ENCODE measurements at regions not wholly inside any gene's neighbourhood (a gene's known extent, or its start where the extent isn't known, plus 50 kb on each side); places are given as distances from the start of the nearest gene placed in this dataset.
"Not testable (repeated sequence)": the region's sequence is repeated elsewhere in the genome, so short reads cannot be mapped to it uniquely, and the experiment has no call there.

DNA sequence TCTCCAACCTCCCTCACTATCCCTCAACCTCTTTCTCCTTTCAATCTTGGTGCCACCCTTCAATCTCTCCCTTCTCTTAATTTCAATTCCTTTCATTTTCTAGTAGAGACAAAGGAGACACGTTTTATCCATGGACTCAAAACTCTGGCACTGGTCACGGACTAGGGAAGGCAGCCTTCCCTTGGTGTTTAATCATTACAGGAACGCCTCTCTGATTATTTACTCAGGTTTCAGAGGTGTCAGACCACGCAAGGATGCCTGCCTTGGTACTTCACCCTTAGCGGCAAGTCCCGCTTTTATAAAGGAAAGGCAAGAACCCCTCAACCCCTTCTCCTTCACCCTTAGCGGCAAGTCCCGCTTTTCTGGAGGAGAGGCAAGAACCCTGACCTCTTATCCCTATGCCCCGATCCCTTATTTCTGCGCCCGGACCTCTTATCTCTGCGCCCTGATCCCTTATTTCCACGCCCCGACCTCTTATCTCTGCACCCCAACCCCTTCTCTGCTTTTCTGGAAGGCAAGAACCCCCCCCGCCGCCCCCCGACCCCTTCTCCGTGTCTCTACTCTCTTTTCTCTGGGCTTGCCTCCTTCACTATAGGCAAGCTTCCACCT lies 543.1 kb upstream of the HTR2C start:
- TF ChIP-seq, protein P1, sequence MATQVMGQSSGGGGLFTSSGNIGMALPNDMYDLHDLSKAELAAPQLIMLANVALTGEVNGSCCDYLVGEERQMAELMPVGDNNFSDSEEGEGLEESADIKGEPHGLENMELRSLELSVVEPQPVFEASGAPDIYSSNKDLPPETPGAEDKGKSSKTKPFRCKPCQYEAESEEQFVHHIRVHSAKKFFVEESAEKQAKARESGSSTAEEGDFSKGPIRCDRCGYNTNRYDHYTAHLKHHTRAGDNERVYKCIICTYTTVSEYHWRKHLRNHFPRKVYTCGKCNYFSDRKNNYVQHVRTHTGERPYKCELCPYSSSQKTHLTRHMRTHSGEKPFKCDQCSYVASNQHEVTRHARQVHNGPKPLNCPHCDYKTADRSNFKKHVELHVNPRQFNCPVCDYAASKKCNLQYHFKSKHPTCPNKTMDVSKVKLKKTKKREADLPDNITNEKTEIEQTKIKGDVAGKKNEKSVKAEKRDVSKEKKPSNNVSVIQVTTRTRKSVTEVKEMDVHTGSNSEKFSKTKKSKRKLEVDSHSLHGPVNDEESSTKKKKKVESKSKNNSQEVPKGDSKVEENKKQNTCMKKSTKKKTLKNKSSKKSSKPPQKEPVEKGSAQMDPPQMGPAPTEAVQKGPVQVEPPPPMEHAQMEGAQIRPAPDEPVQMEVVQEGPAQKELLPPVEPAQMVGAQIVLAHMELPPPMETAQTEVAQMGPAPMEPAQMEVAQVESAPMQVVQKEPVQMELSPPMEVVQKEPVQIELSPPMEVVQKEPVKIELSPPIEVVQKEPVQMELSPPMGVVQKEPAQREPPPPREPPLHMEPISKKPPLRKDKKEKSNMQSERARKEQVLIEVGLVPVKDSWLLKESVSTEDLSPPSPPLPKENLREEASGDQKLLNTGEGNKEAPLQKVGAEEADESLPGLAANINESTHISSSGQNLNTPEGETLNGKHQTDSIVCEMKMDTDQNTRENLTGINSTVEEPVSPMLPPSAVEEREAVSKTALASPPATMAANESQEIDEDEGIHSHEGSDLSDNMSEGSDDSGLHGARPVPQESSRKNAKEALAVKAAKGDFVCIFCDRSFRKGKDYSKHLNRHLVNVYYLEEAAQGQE (IDR thresholded peaks at IDR 0.05; ENCODE audit: unreplicated experiment), result not testable (repeated sequence)
- TF ChIP-seq EZH2 (IDR thresholded peaks at IDR 0.05; ENCODE audit: low read depth, unreplicated experiment); CREB1 (CRISPR knock-in tag; IDR thresholded peaks at IDR 0.05; ENCODE audit: low read depth); ZNF114 (CRISPR knock-in tag; IDR thresholded peaks at IDR 0.05); EZH2phosphoT487 (IDR thresholded peaks at IDR 0.05; ENCODE audit: unreplicated experiment); STAT1 (IDR thresholded peaks at IDR 0.05; ENCODE audit: unreplicated experiment); ZNF331 (CRISPR knock-in tag; IDR thresholded peaks at IDR 0.05; ENCODE audit: low read depth); NANOG (IDR thresholded peaks at IDR 0.05; ENCODE audit: borderline replicate concordance); JUNB (IDR thresholded peaks at IDR 0.05; ENCODE audit: unreplicated experiment); ZNF462 (CRISPR knock-in tag; IDR thresholded peaks at IDR 0.05): not testable (repeated sequence)
- TF ChIP-seq, protein P2, sequence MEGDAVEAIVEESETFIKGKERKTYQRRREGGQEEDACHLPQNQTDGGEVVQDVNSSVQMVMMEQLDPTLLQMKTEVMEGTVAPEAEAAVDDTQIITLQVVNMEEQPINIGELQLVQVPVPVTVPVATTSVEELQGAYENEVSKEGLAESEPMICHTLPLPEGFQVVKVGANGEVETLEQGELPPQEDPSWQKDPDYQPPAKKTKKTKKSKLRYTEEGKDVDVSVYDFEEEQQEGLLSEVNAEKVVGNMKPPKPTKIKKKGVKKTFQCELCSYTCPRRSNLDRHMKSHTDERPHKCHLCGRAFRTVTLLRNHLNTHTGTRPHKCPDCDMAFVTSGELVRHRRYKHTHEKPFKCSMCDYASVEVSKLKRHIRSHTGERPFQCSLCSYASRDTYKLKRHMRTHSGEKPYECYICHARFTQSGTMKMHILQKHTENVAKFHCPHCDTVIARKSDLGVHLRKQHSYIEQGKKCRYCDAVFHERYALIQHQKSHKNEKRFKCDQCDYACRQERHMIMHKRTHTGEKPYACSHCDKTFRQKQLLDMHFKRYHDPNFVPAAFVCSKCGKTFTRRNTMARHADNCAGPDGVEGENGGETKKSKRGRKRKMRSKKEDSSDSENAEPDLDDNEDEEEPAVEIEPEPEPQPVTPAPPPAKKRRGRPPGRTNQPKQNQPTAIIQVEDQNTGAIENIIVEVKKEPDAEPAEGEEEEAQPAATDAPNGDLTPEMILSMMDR (conservative IDR thresholded peaks at IDR 0.05; ENCODE audit: low read depth in 2 of 2), result not testable (repeated sequence)
- 0 out of 2 replicates have a peak, but pooled peaks have one; percentile 22 for TF ChIP-seq POLR2AphosphoS5 (IDR thresholded peaks at IDR 0.05; ENCODE audit: low read depth)
- TF ChIP-seq, protein P3, sequence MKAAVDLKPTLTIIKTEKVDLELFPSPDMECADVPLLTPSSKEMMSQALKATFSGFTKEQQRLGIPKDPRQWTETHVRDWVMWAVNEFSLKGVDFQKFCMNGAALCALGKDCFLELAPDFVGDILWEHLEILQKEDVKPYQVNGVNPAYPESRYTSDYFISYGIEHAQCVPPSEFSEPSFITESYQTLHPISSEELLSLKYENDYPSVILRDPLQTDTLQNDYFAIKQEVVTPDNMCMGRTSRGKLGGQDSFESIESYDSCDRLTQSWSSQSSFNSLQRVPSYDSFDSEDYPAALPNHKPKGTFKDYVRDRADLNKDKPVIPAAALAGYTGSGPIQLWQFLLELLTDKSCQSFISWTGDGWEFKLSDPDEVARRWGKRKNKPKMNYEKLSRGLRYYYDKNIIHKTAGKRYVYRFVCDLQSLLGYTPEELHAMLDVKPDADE (IDR thresholded peaks at IDR 0.05), result not testable (repeated sequence)

Measured in GM23338 (cell line).